ENCODE measurements at regions not wholly inside any gene's neighbourhood (a gene's known extent, or its start where the extent isn't known, plus 50 kb on each side); places are given as distances from the start of the nearest gene placed in this dataset.

- TF ChIP-seq ZBTB40 (IDR thresholded peaks at IDR 0.05) (no peak), ZBTB40 (CRISPR knock-in tag; IDR thresholded peaks at IDR 0.05) (no peak), SMAD1 (CRISPR knock-in tag; IDR thresholded peaks at IDR 0.05; ENCODE audit: borderline replicate concordance, low read depth) (no peak), ZFP62 (CRISPR knock-in tag; IDR thresholded peaks at IDR 0.05) (no peak), MLLT10 (CRISPR knock-in tag; IDR thresholded peaks at IDR 0.05) (no peak), ZNF30 (CRISPR knock-in tag; IDR thresholded peaks at IDR 0.05) (no peak), ZNF652 (CRISPR knock-in tag; IDR thresholded peaks at IDR 0.05; ENCODE audit: borderline replicate concordance, low read depth) (no peak), HOXD1 (CRISPR knock-in tag; IDR thresholded peaks at IDR 0.05) (no peak), ZNF768 (CRISPR knock-in tag; IDR thresholded peaks at IDR 0.05) (no peak), MAFF (IDR thresholded peaks at IDR 0.05; ENCODE audit: low read depth, low read length) (no peak)
- TF ChIP-seq, protein P1, sequence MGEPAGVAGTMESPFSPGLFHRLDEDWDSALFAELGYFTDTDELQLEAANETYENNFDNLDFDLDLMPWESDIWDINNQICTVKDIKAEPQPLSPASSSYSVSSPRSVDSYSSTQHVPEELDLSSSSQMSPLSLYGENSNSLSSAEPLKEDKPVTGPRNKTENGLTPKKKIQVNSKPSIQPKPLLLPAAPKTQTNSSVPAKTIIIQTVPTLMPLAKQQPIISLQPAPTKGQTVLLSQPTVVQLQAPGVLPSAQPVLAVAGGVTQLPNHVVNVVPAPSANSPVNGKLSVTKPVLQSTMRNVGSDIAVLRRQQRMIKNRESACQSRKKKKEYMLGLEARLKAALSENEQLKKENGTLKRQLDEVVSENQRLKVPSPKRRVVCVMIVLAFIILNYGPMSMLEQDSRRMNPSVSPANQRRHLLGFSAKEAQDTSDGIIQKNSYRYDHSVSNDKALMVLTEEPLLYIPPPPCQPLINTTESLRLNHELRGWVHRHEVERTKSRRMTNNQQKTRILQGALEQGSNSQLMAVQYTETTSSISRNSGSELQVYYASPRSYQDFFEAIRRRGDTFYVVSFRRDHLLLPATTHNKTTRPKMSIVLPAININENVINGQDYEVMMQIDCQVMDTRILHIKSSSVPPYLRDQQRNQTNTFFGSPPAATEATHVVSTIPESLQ (CRISPR knock-in tag; conservative IDR thresholded peaks at IDR 0.05), result no peak
- TF ChIP-seq, protein P2, sequence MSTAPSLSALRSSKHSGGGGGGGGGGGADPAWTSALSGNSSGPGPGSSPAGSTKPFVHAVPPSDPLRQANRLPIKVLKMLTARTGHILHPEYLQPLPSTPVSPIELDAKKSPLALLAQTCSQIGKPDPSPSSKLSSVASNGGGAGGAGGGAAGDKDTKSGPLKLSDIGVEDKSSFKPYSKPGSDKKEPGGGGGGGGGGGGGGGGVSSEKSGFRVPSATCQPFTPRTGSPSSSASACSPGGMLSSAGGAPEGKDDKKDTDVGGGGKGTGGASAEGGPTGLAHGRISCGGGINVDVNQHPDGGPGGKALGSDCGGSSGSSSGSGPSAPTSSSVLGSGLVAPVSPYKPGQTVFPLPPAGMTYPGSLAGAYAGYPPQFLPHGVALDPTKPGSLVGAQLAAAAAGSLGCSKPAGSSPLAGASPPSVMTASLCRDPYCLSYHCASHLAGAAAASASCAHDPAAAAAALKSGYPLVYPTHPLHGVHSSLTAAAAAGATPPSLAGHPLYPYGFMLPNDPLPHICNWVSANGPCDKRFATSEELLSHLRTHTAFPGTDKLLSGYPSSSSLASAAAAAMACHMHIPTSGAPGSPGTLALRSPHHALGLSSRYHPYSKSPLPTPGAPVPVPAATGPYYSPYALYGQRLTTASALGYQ (CRISPR knock-in tag; IDR thresholded peaks at IDR 0.05), result no peak
- TF ChIP-seq, protein P3, sequence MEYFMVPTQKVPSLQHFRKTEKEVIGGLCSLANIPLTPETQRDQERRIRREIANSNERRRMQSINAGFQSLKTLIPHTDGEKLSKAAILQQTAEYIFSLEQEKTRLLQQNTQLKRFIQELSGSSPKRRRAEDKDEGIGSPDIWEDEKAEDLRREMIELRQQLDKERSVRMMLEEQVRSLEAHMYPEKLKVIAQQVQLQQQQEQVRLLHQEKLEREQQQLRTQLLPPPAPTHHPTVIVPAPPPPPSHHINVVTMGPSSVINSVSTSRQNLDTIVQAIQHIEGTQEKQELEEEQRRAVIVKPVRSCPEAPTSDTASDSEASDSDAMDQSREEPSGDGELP (IDR thresholded peaks at IDR 0.05; ENCODE audit: borderline replicate concordance, low read depth), result no peak
- TF ChIP-seq, protein P4, sequence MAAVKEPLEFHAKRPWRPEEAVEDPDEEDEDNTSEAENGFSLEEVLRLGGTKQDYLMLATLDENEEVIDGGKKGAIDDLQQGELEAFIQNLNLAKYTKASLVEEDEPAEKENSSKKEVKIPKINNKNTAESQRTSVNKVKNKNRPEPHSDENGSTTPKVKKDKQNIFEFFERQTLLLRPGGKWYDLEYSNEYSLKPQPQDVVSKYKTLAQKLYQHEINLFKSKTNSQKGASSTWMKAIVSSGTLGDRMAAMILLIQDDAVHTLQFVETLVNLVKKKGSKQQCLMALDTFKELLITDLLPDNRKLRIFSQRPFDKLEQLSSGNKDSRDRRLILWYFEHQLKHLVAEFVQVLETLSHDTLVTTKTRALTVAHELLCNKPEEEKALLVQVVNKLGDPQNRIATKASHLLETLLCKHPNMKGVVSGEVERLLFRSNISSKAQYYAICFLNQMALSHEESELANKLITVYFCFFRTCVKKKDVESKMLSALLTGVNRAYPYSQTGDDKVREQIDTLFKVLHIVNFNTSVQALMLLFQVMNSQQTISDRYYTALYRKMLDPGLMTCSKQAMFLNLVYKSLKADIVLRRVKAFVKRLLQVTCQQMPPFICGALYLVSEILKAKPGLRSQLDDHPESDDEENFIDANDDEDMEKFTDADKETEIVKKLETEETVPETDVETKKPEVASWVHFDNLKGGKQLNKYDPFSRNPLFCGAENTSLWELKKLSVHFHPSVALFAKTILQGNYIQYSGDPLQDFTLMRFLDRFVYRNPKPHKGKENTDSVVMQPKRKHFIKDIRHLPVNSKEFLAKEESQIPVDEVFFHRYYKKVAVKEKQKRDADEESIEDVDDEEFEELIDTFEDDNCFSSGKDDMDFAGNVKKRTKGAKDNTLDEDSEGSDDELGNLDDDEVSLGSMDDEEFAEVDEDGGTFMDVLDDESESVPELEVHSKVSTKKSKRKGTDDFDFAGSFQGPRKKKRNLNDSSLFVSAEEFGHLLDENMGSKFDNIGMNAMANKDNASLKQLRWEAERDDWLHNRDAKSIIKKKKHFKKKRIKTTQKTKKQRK (IDR thresholded peaks at IDR 0.05; ENCODE audit: low read length), result no peak
Observed at GRCh38 chr16:79444572-79444971, 156.0 kb downstream of the MAF start (continued).
